NCI-H2196 (cell line): ENCODE measurements at regions not wholly inside any gene's neighbourhood (a gene's known extent, or its start where the extent isn't known, plus 50 kb on each side); places are given as distances from the start of the nearest gene placed in this dataset.
"Not testable (repeated sequence)": the region's sequence is repeated elsewhere in the genome, so short reads cannot be mapped to it uniquely, and the experiment has no call there.

Experiments used
- DNase-seq: peaks from one replicate; lab custom pipeline; 2025; ENCODE audit not compliant: unreplicated experiment; lab: John Stamatoyannopoulos, UW

GRCh38 chr20:30295396-30295795 lies 962.1 kb upstream of the DEFB115 start:
- not testable (repeated sequence) for DNase-seq

GRCh38 chr20:30295967-30296366 lies 961.5 kb upstream of the DEFB115 start:
- not testable (repeated sequence) for DNase-seq

GRCh38 chr20:30297878-30298595 lies 959.4 kb upstream of the DEFB115 start:
- not testable (repeated sequence) for DNase-seq

- DNase-seq = not testable (repeated sequence)
These were observed 957.2 kb upstream of the DEFB115 start for GRCh38 chr20:30300220-30300642.

GRCh38 chr20:30302786-30303185 lies 954.7 kb upstream of the DEFB115 start:
- DNase-seq = not testable (repeated sequence)

- DNase-seq = not testable (repeated sequence)
These were observed 947.5 kb upstream of the DEFB115 start for GRCh38 chr20:30309938-30310337.

GRCh38 chr20:30310385-30310784 lies 947.1 kb upstream of the DEFB115 start:
- not testable (repeated sequence) for DNase-seq

- DNase-seq = not testable (repeated sequence)
These were observed 945.2 kb upstream of the DEFB115 start for GRCh38 chr20:30312220-30312619.

- not testable (repeated sequence) for DNase-seq
These were observed 943.8 kb upstream of the DEFB115 start for GRCh38 chr20:30313660-30314059.

- not testable (repeated sequence) for DNase-seq
These were observed 941.4 kb upstream of the DEFB115 start for GRCh38 chr20:30316063-30316462.

- DNase-seq = not testable (repeated sequence)
These were observed 940.7 kb upstream of the DEFB115 start for GRCh38 chr20:30316532-30317299.

- DNase-seq = not testable (repeated sequence)
These were observed 923.7 kb upstream of the DEFB115 start for GRCh38 chr20:30333744-30334143.

GRCh38 chr20:30337556-30337955 lies 919.9 kb upstream of the DEFB115 start:
- not testable (repeated sequence) for DNase-seq

GRCh38 chr20:30348932-30349331 lies 908.5 kb upstream of the DEFB115 start:
- DNase-seq = not testable (repeated sequence)

GRCh38 chr20:30356854-30357467 lies 900.5 kb upstream of the DEFB115 start:
- not testable (repeated sequence) for DNase-seq

GRCh38 chr20:30361756-30362155 lies 895.7 kb upstream of the DEFB115 start:
- not testable (repeated sequence) for DNase-seq

- DNase-seq = not testable (repeated sequence)
These were observed 881.1 kb upstream of the DEFB115 start for GRCh38 chr20:30376430-30376766.

- peak; percentile 59 for DNase-seq
These were observed 880.5 kb upstream of the DEFB115 start for GRCh38 chr20:30376767-30377658.

- DNase-seq = not testable (repeated sequence)
These were observed 879.1 kb upstream of the DEFB115 start for GRCh38 chr20:30378317-30378716.

GRCh38 chr20:30378721-30379120 lies 878.7 kb upstream of the DEFB115 start:
- DNase-seq = not testable (repeated sequence)

GRCh38 chr20:30384841-30385240 lies 872.6 kb upstream of the DEFB115 start:
- not testable (repeated sequence) for DNase-seq
